D721Med (cell line): ENCODE measurements at regions not wholly inside any gene's neighbourhood (a gene's known extent, or its start where the extent isn't known, plus 50 kb on each side); places are given as distances from the start of the nearest gene placed in this dataset.

Source experiments
- DNase-seq: peaks from one replicate; pipeline ENCODE4 v3.0.0; 2011; ENCODE audit warnings: low spot score; ENCODE audit not compliant: insufficient read length
- FAIRE-seq: peaks from 2 replicates; lab custom pipeline; 2011; peaks lifted over from hg19 to GRCh38; lab: Jason Lieb, UNC
- CTCF ChIP-seq: IDR thresholded peaks from 2 replicates; pipeline ENCODE4 v1.5.1; 2012; ENCODE audit warnings: mild to moderate bottlenecking, control low read depth; ENCODE audit not compliant: insufficient read depth; ENCODE audit errors: missing control alignments

DNA sequence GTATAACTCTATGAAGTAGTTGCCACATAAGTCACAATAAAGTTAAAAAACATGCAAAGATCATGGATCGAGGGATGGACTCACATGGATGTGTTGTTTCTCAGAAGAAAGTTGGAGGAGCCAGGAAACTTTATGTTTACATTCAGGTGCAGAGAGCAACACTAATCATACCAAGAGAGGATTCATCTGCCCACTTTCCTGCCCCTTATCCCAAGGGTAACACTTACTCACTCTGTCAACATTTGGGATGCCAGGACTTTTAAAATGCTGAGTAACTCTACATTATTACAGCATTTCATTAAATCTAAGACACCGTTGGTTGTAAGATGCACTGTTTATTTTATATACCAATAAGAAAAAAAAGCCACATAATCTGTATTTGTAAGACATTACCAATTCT, 170.4 kb downstream of the KCNE4 start:
- no peak for TF ChIP-seq CTCF

GRCh38 chr2:223223156-223223555, 171.2 kb downstream of the KCNE4 start:
- FAIRE-seq (no peak), DNase-seq (no peak)
- TF ChIP-seq CTCF = no peak

More for the DNA sequence above, 170.4 kb downstream of the KCNE4 start:
- no peak for DNase-seq
- no peak for FAIRE-seq

- FAIRE-seq (no peak), DNase-seq (no peak)
- no peak for TF ChIP-seq CTCF
Observed at GRCh38 chr2:223225266-223225665, 173.3 kb downstream of the KCNE4 start.

DNA sequence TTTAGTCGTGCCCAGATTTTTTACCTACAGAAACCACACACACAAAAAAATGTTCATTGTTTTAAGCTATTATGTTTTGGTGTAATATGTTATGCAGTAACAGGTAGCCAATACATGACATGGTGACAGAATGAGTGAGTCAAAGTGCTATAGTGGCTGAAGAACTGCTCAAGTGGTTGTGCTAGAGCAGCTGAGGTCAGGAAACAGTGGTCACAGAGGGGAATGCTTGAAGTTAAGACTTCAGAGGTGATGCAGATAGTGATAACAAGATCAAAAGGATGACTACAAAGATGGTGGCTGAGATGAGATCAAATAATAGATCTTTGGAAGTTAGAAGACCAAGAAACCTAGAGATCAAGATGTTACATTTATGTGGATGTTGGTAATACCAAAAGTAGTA, 174.3 kb downstream of the KCNE4 start:
- no peak for FAIRE-seq
- DNase-seq = no peak
- no peak for TF ChIP-seq CTCF

GRCh38 chr2:223227338-223227737, 175.3 kb downstream of the KCNE4 start:
- TF ChIP-seq CTCF = no peak
- FAIRE-seq (no peak), DNase-seq (no peak)

- no peak for FAIRE-seq
- no peak for TF ChIP-seq CTCF
- DNase-seq = no peak
Observed at GRCh38 chr2:223228871-223229270, 176.9 kb downstream of the KCNE4 start.

GRCh38 chr2:223230352-223230751, 178.4 kb downstream of the KCNE4 start:
- DNase-seq (no peak), FAIRE-seq (no peak)
- no peak for TF ChIP-seq CTCF
